Neural cell (in vitro differentiated cells): ENCODE measurements at regions not wholly inside any gene's neighbourhood (a gene's known extent, or its start where the extent isn't known, plus 50 kb on each side); places are given as distances from the start of the nearest gene placed in this dataset.

Experiments used
- EP300 ChIP-seq: fragments of 450-650 bp; conservative IDR thresholded peaks from 2 replicates; pipeline ENCODE4 v1.6.1; 2014; ENCODE audit warnings: antibody characterized with exemption, mild to moderate bottlenecking, moderate library complexity; ENCODE audit not compliant: poor library complexity, severe bottlenecking
- EZH2 ChIP-seq: fragments of 200-600, 300-800 bp; shearing (Covaris generic), sonication (generic); IDR thresholded peaks from 2 replicates; pipeline ENCODE4 v1.6.1; 2014; ENCODE audit warnings: antibody characterized with exemption, low read length, borderline replicate concordance, mild to moderate bottlenecking; ENCODE audit not compliant: insufficient read depth, poor library complexity, severe bottlenecking
- RAD21 ChIP-seq: fragments of 450-650 bp; conservative IDR thresholded peaks from 2 replicates; pipeline ENCODE4 v1.6.1; 2014; ENCODE audit warnings: antibody characterized with exemption, mild to moderate bottlenecking, moderate library complexity
- SMC3 ChIP-seq: fragments of 450-650 bp; conservative IDR thresholded peaks from 2 replicates; pipeline ENCODE4 v1.6.1; 2014; ENCODE audit warnings: antibody characterized with exemption, mild to moderate bottlenecking, moderate library complexity; ENCODE audit not compliant: poor library complexity
- TAF1 ChIP-seq: IDR thresholded peaks from 2 replicates; pipeline ENCODE4 v1.6.1; 2012; ENCODE audit warnings: low read depth
- TF ChIP-seq, protein P1 (sequence below): fragments of 450-650 bp; IDR thresholded peaks from 2 replicates; pipeline ENCODE4 v1.5.1; 2014; ENCODE audit warnings: antibody characterized with exemption, mild to moderate bottlenecking, moderate library complexity; ENCODE audit not compliant: poor library complexity, severe bottlenecking

DNA sequence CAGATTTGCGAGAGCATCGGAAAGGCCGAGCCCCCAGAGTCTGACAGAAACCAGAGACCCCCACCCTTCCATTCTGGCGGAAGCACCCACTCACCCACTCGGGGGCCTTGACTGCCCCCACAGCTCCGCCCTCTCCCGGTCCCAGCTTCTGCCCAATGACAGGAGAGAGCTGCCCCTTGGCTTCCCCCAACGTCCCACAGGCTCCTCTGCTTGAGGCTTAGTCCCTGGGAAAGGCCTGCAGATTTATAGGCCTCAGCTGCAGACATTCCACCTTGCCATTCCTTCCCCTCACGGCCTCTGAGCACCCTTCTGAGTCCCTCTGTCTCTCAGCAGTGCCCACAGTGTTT lies 125.0 kb upstream of the NCAM1 start:
- TF ChIP-seq EZH2: no peak
- TF ChIP-seq EP300: no peak
- TF ChIP-seq TAF1: no peak
- TF ChIP-seq, protein P1, sequence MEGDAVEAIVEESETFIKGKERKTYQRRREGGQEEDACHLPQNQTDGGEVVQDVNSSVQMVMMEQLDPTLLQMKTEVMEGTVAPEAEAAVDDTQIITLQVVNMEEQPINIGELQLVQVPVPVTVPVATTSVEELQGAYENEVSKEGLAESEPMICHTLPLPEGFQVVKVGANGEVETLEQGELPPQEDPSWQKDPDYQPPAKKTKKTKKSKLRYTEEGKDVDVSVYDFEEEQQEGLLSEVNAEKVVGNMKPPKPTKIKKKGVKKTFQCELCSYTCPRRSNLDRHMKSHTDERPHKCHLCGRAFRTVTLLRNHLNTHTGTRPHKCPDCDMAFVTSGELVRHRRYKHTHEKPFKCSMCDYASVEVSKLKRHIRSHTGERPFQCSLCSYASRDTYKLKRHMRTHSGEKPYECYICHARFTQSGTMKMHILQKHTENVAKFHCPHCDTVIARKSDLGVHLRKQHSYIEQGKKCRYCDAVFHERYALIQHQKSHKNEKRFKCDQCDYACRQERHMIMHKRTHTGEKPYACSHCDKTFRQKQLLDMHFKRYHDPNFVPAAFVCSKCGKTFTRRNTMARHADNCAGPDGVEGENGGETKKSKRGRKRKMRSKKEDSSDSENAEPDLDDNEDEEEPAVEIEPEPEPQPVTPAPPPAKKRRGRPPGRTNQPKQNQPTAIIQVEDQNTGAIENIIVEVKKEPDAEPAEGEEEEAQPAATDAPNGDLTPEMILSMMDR: no peak
- TF ChIP-seq SMC3: no peak
- TF ChIP-seq RAD21: no peak
